GM12872 (cell line): ENCODE measurements at regions not wholly inside any gene's neighbourhood (a gene's known extent, or its start where the extent isn't known, plus 50 kb on each side); places are given as distances from the start of the nearest gene placed in this dataset.

Experiments used
- TF ChIP-seq, protein P1 (sequence below): IDR thresholded peaks from 3 replicates; pipeline ENCODE4 v1.5.1; 2011; ENCODE audit warnings: low read depth, mild to moderate bottlenecking, low read length, moderate library complexity; ENCODE audit not compliant: insufficient read depth

DNA sequence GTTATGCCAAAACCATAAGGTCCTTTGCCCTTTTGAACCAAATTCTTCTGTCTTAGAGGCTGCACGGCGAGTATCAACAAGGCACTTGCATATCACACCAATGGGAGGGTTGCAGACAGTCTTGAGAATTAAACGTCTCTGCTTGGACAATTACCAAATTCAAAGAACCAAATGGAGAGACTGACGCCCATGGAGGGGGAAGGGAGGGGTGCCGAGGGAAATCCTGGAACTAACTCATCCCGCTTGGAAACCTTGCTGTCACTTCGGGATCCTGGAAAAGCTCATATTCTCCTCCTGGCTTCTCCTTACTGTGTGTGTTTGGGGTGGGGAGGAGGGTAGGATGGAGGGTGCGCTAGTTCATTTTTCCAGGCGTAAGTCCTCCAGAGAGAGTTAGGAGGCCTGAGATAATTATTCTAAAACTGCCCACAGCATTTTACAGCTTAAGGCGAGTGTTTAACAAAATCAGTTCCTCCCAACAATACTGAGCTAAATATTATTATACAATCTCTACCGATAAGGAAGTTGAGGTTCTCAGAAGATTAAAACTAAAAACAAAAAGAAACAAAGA lies 425.1 kb downstream of the TSHZ3 start:
- TF ChIP-seq, protein P1, sequence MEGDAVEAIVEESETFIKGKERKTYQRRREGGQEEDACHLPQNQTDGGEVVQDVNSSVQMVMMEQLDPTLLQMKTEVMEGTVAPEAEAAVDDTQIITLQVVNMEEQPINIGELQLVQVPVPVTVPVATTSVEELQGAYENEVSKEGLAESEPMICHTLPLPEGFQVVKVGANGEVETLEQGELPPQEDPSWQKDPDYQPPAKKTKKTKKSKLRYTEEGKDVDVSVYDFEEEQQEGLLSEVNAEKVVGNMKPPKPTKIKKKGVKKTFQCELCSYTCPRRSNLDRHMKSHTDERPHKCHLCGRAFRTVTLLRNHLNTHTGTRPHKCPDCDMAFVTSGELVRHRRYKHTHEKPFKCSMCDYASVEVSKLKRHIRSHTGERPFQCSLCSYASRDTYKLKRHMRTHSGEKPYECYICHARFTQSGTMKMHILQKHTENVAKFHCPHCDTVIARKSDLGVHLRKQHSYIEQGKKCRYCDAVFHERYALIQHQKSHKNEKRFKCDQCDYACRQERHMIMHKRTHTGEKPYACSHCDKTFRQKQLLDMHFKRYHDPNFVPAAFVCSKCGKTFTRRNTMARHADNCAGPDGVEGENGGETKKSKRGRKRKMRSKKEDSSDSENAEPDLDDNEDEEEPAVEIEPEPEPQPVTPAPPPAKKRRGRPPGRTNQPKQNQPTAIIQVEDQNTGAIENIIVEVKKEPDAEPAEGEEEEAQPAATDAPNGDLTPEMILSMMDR, result no peak

DNA sequence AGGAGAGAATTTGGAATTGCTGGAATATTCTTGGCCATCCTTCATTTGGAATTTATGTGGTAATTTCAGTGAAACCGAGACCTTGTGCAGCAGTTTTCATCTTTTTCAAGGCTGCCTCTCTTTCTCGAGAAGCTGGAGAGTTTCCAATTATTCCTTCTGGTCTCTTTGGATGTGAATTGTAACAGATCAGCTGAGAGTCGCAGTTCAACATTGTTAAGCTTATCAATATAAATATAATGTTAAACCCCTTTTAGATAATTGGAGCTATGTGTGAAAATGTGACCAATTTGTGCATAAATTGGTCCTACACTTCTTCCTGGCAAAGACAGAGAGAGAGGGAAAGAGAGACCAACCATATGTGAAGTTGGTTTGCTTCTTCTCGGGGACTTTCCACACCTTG lies 425.6 kb downstream of the TSHZ3 start:
- TF ChIP-seq, protein P1, result no peak

GRCh38 chr19:30923096-30923495 lies 426.1 kb downstream of the TSHZ3 start:
- TF ChIP-seq, protein P1, result no peak

GRCh38 chr19:30920222-30920621 lies 429.0 kb downstream of the TSHZ3 start:
- TF ChIP-seq, protein P1, result no peak

DNA sequence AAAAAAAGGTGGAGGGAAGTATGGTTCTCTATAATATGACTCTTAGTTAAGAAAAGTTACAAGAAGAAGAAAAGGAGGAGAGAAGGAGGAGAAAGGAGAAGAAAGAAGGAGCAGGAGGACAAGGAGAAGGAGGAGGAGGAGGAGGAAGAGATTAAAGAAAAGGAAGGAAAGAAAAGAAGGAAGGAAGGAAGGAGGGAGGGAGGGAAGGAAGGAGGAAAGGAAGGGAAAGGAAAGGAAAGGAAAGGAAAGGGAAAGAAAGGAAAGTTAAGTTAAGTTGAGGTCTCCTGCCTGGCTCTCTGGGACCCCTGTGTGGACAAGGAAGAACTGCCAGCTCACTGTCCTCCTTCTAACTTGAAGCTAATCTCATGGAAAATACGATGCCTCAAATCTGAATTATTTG lies 429.5 kb downstream of the TSHZ3 start:
- TF ChIP-seq, protein P1, result no peak

GRCh38 chr19:30916238-30916637 lies 433.0 kb downstream of the TSHZ3 start:
- TF ChIP-seq, protein P1, result no peak

DNA sequence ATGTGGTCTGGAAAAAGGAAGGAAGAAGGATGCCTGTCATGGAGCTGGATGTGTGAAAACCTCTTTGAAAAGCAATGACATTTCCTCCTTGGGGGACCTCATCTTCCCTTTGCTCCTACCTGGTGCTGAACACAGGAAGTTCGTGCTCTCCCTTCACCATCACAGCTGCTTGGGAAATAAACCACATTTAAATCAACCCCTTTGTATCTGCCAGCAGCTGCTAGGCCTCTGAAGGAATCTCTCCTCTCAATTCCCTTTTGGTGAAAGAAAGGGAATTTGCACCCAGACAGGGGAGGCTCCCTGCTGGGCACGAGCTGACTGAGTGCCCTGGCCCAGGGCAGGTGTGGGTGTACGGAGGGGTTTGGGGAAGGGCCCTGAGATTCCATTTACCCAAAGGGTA lies 437.7 kb downstream of the TSHZ3 start:
- TF ChIP-seq, protein P1, result no peak
